HG02678 (cell line): ENCODE measurements at regions not wholly inside any gene's neighbourhood (a gene's known extent, or its start where the extent isn't known, plus 50 kb on each side); places are given as distances from the start of the nearest gene placed in this dataset.

Source experiments
- ATAC-seq: cut with Tn5 transposase; IDR thresholded peaks from one replicate; pipeline ENCODE4 v1.9.1; 2021; ENCODE audit warnings: mild to moderate bottlenecking, moderate library complexity; ENCODE audit not compliant: unreplicated experiment

DNA sequence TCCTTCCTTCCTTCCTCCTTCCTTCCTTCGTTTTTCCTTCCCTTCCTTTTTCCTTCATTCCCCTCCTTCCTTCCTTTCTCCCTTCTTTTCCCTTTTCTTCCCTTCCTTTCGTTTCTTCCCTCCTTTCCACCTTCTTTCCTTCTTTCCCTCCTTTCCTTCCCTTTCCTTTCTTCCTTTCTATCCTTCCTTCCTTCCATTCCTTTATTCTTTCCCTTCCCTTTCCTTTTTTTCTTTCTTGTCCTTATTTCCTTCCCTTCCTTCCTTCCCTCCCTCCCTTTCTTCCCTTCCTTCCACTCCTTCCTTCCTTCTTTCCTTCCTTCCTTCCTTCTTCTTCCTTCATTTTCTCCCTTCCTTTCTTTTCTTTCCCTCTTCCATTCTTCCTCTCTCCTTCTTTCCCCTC is 394.6 kb downstream of the GABRB3 start:
- no peak for ATAC-seq

DNA sequence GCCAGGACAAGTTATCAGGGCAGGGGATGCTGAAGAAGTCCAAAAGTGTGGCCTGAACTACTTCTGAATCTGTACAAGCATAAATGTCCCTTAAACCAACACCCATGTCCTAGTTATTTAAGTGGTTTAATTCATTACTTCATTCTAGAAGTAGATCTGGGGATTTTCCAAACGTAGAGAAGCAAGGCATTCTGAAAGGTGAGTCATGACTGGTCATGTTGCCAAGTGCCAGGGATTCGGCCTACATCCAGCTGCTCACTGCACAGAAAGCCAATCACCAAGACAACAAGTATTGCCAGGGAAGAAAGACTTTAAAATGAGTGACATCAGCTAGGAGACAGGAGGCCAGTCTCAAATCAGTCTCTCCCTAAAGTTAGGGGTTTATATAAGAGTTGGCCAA is 396.6 kb downstream of the GABRB3 start:
- ATAC-seq = no peak

DNA sequence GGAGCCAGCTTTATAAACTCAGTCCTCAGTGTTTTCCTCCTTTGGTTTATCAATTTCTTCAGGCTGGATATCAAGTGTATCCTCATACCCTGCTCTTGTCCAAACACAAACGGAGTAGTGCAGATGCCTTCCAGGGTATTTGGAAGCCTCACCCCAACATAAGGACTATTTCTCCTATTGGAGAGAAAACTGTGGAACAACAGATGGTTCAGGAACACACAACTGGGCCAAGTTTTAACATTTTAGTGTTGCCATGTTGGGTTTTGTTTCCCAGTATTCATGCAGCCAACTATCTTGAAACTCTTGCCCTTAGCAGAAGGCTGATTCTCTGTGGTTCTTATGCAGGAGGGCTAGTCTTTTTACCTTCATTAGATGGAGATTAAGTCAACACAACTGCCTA is 398.1 kb downstream of the GABRB3 start:
- no peak for ATAC-seq

DNA sequence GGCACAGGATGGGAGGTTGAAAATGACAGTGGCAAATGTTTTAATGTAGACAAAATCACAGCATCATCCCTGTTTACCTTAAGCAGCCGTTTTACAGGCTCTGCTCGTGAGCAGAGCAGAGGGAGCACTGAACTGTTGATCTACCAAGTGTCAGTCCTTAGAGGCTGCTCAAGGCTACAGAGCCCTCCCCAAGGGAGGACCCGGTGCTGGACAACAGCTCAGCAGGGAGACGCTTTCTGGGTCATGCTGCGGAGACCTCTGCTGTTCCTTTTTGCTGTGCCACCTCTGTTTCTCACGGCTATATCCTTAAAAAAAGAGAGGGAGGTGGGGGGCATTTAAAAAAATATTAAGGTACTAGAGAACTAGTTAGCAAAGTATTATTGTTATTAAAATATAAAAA is 400.2 kb downstream of the GABRB3 start:
- ATAC-seq = no peak

DNA sequence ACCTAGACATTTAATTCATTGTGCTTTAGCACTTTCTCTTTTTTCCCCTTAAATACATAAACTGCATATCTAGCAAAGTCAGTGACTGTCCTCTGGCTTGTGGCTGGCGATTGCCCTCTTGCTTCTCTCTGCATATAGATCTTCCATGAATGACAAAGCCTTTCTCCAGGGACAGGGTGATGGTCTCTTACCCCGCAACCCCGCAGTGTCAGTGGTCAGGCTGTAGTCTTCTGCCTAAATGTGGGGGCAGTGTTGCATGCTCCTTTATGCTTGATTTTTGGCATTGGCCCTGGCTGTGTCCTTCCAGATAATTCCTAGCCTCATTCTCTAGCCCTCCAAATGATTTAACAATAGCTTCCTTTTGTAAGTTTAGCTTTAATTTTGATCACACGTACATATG is 407.8 kb downstream of the GABRB3 start:
- no peak for ATAC-seq

DNA sequence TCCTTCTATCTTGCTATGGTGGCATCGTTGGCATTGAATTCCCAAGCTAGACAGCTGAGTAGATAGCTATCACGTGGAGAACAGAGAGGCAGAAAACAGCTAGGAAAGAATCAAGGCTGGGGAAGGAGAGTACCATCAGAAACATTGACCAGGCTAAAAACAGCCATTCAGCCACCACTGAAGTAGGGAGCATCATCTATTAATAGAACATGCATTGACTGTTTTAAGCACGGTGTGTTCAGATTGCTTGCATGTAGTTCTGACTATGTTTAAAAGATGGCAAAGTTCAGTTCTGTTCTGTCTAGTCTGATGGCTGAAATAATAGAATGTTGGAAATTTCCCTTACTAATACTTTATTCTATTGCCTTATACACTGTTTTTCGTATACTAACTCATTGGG is 413.0 kb downstream of the GABRB3 start:
- no peak for ATAC-seq

DNA sequence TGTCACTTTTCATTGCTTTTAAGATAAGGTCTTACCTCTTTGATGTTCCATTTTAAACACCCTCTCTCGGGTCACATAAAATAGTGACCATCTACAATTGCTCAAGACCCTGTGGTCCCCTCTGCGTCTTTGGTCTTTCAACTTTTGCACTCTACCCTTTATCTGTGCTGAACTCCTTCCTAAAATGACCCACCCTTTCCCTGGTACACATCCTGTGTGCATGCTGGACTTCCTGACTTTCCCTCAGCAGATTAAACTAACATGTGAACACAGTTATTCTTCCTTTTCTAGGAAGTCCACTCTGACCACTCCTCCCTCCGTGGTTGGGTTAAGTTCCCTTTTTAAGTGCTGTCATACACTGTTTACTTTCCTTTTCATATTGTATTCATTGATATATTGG is 414.2 kb downstream of the GABRB3 start:
- no peak for ATAC-seq

DNA sequence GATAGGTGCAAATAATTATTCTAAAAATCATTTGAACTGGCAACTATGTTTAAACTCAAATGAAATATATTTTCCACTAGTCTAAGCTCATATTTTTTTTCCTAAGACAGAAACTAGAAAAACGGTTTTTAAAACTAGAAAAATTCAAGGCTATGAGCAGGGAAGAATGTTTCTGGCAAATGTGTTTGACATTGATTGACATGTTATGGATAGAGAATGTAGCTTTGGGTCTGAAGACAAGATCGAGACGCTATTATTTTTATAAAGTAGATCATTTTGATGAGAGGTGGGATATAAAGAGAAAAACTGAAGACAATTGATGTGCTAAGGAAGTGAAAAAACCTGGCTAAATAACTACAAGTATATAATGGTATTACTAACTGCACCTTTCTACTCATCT is 415.2 kb downstream of the GABRB3 start:
- ATAC-seq = no peak

DNA sequence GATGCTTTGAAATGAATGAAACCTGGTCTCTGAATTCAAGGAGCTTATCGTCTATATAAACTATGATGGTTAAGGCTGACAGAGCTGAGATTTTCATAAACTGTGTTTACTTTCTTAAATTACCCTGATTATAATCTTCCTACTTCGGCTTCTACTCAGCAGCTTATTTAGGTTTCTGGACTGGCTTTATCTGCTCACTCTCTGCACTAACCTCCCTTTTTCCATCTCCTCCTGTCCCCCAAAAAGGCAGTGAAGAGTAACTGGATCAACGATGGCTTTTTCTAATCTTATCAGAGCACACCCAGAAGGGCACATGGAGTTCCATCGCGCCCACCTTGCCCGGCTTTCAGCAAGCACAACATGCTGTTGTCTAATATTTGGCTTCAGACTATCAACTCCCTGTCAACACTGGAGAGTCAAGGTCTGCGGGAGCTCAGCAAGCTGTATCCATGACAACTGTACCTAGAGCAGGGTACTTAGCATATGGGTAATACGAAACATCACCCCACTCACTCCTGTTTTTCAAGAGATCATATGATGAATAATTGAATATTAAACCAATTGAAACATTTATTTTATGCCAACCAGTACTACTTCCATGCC is 417.3 kb downstream of the GABRB3 start:
- no peak for ATAC-seq

DNA sequence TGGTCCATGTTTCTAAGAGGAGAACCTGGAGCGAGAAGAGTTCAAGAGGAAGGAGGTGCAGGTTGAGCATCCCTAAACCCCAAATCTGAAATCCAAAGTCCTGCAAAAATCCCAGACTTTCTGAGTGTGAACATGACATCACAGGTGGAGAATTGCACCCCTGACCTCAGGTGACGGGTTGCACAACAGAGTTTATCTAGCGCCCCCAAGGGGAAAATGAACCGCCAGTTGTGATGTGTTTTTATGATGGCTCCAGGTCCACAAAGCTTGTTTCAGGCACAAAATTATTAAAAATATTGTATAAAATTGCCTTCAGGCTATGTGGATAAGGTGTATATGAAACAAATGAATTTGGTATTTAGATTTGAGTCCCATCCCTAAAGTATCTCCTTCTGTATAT is 420.0 kb downstream of the GABRB3 start:
- ATAC-seq = no peak

DNA sequence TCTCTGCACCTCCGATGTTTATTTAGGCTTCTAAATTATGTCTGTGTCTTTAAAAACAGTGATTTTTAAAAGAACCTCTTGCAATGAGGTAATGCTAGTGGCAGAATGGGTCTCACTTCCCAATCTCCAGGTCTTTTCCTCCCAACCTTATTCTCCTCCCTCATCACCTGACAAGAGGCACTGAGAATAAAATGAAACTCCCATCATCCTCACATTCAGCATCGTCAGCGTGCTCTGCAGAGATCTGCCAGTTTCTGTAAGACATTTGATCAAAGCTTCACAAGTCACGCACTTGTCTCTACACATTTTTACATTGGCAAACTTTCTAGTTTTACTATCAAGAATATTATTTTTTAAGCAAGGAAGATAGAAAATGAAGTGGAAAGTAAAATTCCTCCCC is 420.5 kb downstream of the GABRB3 start:
- no peak for ATAC-seq

DNA sequence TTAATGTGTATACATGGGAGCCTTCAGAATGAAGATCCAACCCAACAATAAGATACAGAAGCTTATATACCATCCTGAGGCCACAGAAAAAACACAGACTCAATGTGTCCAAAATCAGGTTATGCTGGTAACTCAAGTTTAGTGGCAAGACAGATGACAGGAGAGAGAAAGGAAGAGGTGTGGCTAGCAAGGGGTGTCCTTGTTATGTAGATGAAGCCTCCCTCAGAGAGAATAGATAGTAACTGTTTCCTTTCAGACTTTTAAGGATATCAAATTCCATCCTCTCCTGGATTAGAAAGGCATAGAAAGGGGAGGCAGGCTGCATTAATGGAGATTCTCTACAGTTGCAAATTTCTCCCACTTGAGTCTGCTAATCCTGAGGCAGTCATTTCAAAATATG is 447.4 kb downstream of the GABRB3 start:
- ATAC-seq = no peak

DNA sequence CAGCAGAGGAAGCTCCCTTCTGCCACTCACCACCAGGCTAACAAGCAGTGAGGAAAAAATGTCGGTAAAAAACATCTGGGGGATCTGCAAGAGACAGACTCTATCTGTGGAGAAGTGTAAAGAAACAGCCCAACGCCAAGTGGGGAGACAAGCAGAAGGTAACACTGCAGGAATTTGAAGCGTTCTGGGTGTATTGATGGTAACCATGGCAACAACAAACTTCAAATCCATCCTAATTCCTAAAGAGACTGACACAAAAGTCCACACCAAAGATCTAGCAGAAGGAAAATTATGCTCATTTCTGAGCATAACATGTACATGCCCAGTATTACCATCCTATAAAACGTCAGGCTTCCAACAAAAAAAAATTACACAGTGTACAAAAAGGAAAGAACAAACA is 449.3 kb downstream of the GABRB3 start:
- ATAC-seq = no peak

DNA sequence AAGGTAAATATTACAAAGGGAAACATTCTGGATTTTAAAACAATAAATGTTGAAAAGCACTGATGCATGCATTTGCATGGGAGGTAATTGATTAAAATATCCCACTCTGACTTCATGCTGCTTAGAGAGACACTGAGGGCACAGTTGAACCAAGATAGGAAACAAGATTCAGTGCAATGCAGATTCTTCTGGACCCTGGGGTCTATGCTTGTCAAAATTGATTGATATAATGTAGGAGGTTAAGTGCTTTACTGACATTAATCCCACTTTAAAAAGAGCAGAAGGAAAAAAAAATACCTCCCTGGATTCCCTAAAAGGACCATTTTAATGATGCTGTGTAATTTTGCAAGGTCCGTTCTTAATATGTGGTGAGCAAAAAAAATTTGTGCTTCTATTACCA is 454.2 kb downstream of the GABRB3 start:
- no peak for ATAC-seq

DNA sequence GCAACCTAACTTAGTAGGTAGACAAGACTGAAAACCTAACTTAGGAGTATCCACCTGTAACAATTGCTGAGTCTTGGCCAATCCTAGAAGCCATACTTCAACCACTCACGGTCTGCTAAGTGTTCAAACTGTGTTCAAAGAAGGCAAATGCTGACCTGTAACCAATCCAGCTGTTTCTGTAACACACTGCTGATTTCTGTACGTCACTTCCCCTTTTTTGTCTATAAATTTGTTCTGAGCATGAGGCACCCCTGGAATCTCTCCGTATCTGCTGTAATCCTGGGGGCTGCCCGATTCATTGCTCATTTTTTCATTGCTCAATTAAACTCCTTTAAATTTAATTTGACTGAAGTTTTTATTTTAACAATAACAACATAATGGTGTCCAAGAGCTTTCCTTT is 451.4 kb upstream of the ATP10A start:
- ATAC-seq = no peak

DNA sequence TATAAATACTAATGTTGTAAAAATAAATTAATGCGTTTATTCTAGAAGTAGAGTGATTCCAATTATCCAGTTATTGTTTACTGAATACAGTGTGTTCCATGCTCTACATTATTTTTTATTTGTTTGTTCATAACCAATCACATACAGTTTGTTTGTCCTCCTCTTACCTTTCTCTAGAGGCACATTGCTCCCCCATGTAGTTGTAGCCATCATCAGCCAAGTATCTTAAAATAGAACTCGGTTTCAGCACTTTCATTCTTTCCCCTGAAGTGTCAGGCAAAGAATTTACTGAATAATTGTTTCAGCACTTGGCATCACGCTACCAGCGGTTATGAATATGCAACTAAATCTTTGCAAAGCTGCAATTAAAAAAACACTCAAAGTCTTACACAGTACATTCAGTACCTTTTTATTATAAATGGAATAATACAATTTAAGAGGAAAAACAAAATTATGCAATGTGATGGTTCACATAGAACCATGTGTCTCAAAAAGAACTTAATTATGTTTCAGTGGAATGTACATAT is 448.6 kb upstream of the ATP10A start:
- no peak for ATAC-seq

DNA sequence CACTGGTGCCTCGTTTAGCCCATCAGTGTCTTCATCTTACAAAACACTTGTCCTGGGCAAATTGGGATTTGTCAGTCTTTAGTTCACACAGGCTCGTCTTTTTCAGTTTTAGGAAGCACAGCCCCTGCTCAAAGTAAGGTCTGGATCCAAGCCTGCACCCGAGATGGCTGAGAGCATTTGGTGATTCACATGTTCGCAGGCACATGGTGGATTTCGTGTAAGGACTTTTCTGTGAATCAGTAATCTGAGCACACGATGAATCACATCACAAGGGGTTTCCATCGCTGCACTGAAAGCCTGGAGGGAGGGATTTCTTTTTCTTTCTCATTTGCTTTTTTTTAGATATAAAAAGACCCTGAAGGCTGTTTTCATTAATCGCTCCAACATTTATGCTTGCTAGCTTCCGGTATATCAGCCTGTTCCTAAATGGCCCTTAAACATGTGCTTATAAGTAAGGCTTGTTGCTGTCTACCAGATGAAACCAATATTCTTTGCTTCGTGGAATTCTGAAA is 435.6 kb upstream of the ATP10A start:
- ATAC-seq = no peak

DNA sequence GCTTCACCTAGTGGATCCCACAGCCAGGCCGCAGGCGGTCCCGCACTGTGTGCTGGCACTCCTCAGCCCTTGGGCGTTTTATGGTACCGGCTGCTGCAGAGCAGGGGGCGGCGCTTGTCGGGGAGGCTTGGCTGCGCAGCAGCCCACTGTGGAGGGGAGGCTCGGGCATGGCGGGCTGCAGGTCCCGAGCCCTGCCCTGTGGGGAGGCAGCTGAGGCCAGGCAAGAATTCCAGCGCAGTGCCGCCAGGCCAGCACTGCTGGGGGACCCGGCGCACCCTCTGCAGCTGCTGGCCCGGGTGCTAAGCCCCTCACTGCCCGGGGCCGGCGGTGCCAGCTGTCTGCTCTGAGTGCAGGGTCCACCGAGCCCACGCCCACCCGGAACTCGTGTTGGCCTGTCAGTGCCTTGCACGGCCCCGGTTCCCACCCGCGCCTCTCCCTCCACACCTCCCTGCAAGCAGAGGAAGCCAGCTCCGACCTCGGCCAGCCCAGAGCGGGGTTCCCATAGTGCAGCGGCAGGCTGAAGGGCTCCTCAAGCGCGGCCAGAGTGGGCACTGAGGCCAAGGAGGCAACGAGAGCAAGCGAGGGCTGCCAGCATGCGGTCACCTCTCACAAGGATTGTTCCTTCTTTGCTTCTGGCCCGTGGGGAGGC is 435.0 kb upstream of the ATP10A start:
- ATAC-seq = no peak

DNA sequence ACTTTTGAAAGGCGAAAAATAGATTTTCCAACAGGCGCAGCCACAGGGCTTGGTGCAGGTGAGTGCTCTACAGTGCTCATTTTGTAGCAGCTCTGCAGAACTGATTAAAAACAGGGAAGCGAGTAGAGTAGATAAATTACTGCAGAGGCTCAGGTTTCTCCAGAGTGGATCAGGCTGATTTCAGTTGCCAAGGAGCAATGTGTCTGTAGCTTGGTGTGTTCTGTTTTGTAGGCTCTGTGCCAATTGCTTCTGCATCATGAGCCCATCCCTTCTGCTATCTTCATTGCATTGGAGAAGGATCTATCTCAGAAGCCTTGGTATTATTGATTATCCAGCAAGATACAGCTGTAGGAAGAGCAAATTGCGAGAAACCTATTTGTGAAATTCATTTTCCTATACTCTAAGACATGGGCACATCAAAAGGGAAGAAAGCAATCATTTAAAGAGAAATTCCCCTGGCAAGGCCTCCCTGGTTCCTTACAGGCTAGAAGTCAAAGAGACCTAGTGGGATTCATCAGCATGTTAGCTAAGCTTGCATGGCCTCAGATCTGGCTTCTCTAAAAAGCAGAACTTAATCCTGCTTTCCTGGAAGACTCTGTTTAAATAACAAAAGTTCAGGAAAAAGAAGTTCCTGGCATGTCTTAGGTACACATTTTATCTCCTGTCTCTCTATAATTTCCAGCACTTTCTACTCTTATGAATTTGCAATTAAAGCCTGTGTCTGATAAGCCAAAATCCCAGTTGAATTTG is 432.4 kb upstream of the ATP10A start:
- no peak for ATAC-seq

DNA sequence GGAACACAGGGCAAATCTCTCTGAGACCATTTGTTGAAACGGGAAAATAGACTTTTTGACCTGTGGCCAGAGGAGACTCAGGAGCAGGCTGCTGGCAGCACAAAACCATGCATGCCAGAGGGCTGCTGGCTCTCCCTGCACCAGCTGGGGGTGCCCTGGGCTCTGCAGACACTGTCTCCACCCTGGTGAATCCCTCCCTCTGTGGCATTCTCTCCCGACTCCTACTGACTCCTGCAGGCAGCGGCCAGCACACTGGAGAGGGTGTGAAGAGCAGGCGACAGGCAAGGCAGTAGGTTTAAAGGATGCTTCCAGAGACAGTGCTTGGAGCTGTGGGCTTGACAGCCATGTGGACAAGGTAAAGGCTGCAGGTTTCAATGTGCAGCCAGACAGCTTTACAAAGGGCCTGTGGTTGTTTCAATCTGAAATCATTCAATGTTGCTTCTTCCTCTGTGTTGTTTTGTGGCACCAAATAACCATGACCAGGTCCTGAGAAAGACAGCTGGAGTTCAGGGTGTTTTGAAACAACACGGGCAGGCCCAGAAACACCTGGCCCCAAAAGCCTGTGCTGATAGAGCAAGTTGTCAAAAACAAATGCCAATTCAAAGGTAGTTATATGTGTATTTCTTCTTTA is 431.0 kb upstream of the ATP10A start:
- ATAC-seq = no peak

DNA sequence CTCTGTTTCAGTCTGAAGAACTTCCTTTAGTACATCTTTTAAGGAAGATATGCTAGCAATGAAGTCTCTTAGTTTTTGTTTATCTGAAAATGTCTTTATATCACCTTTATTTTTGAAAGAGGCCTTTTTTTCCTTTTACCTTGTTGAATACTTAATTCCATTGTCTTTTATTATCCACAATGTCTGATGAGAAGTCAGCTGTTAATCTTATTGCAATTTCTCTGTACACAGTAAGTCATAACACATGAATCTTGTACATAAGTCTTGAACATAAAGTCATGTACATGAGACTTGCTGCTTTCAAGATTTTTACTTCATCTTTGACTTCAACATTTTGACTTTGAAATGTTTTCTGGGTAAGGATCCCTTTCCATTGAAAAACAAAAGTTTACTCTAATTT is 424.3 kb upstream of the ATP10A start:
- no peak for ATAC-seq

DNA sequence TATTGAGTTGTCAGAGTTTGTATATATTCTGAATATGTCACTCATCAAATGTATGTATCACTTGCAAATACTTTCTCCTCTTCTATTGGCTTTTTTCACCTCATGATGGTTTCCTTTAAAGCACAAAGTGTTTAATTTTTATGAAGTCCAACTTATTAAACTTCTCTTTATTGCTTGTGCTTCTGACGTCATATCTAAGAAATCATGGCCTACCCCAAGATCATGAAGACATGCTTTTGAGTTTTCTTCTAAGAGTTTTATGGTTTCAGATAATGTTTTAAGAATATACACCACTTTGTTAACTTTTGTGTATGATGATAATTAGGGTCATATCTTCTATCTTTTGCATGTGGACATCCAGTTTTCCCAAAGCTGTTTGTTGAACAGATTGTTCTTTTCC is 417.2 kb upstream of the ATP10A start:
- ATAC-seq = no peak
